HUES48 (cell line): ENCODE measurements at regions not wholly inside any gene's neighbourhood (a gene's known extent, or its start where the extent isn't known, plus 50 kb on each side); places are given as distances from the start of the nearest gene placed in this dataset.

Source experiments
- H3K27ac ChIP-seq: one replicate; pipeline ENCODE4 v1.7.0; 2013; ENCODE audit warnings: low read depth, low read length, inconsistent platforms
- H3K27me3 ChIP-seq: 2 replicates; pipeline ENCODE4 v1.6.1; 2013; ENCODE audit warnings: mild to moderate bottlenecking, low read length; ENCODE audit not compliant: control insufficient read depth, insufficient read depth
- H3K36me3 ChIP-seq: 2 replicates; pipeline ENCODE4 v1.6.1; 2013; ENCODE audit warnings: low read length; ENCODE audit not compliant: control insufficient read depth, insufficient read depth
- H3K4me1 ChIP-seq: 2 replicates; pipeline ENCODE4 v1.6.1; 2013; ENCODE audit warnings: mild to moderate bottlenecking, low read length; ENCODE audit not compliant: control insufficient read depth, insufficient read depth
- H3K4me3 ChIP-seq: 2 replicates; pipeline ENCODE4 v1.5.1; 2013; ENCODE audit warnings: mild to moderate bottlenecking, low read depth, low read length
- H3K9ac ChIP-seq: 2 replicates; pipeline ENCODE4 v1.6.1; 2013; ENCODE audit warnings: mild to moderate bottlenecking, low read depth, low read length, moderate library complexity
- H3K9me3 ChIP-seq: 2 replicates; pipeline ENCODE4 v1.6.1; 2013; ENCODE audit warnings: low read length; ENCODE audit not compliant: control insufficient read depth, insufficient read depth

GRCh38 chr3:102207151-102207571 lies 227.7 kb upstream of the ZPLD1 start:
- Histone ChIP-seq H3K27ac (no peak overlapping the region), H3K36me3 (no peaks in the 10 kb centered on the region), H3K9ac (no peak overlapping the region)

GRCh38 chr3:102215166-102215565 lies 219.6 kb upstream of the ZPLD1 start:
- Histone ChIP-seq H3K9me3 (peaks cover 6% of the 10 kb centered on the region), H3K9ac (no peak overlapping the region), H3K27me3 (no peaks in the 10 kb centered on the region), H3K4me1 (no peaks in the 10 kb centered on the region), H3K36me3 (no peaks in the 10 kb centered on the region), H3K4me3 (no peak overlapping the region), H3K27ac (no peak overlapping the region)

More at GRCh38 chr3:102207151-102207571, 227.7 kb upstream of the ZPLD1 start:
- peaks cover 3% of the 10 kb centered on the region for H3K9me3 ChIP-seq
- H3K4me1 ChIP-seq, result peaks cover 11% of the 10 kb centered on the region
- H3K4me3 ChIP-seq, result no peak overlapping the region
- no peaks in the 10 kb centered on the region for H3K27me3 ChIP-seq

GRCh38 chr3:102223132-102223531 lies 211.7 kb upstream of the ZPLD1 start:
- no peak overlapping the region for H3K9ac ChIP-seq
- H3K36me3 ChIP-seq, result no peaks in the 10 kb centered on the region
- no peak overlapping the region for H3K27ac ChIP-seq
- H3K4me1 ChIP-seq, result no peaks in the 10 kb centered on the region
- H3K27me3 ChIP-seq, result no peaks in the 10 kb centered on the region
- no peak overlapping the region for H3K4me3 ChIP-seq
- no peaks in the 10 kb centered on the region for H3K9me3 ChIP-seq

- H3K4me1 ChIP-seq, result no peaks in the 10 kb centered on the region
- H3K36me3 ChIP-seq, result no peaks in the 10 kb centered on the region
- H3K27me3 ChIP-seq, result no peaks in the 10 kb centered on the region
- no peak overlapping the region for H3K9ac ChIP-seq
- no peaks in the 10 kb centered on the region for H3K9me3 ChIP-seq
- H3K4me3 ChIP-seq, result no peak overlapping the region
- H3K27ac ChIP-seq, result no peak overlapping the region
These were observed 210.6 kb upstream of the ZPLD1 start for GRCh38 chr3:102224171-102224570.

GRCh38 chr3:102225005-102225404 lies 209.8 kb upstream of the ZPLD1 start:
- no peak overlapping the region for H3K9ac ChIP-seq
- no peaks in the 10 kb centered on the region for H3K27me3 ChIP-seq
- no peaks in the 10 kb centered on the region for H3K36me3 ChIP-seq
- H3K9me3 ChIP-seq, result no peaks in the 10 kb centered on the region
- no peak overlapping the region for H3K4me3 ChIP-seq
- no peaks in the 10 kb centered on the region for H3K4me1 ChIP-seq
- no peak overlapping the region for H3K27ac ChIP-seq

- Histone ChIP-seq H3K27ac (no peak overlapping the region), H3K4me3 (no peak overlapping the region), H3K36me3 (no peaks in the 10 kb centered on the region), H3K9ac (no peak overlapping the region), H3K4me1 (no peaks in the 10 kb centered on the region), H3K9me3 (no peaks in the 10 kb centered on the region), H3K27me3 (no peaks in the 10 kb centered on the region)
These were observed 209.2 kb upstream of the ZPLD1 start for GRCh38 chr3:102225407-102226132.

- H3K27ac ChIP-seq, result no peak overlapping the region
- no peak overlapping the region for H3K4me3 ChIP-seq
- H3K9me3 ChIP-seq, result no peaks in the 10 kb centered on the region
- no peaks in the 10 kb centered on the region for H3K36me3 ChIP-seq
- H3K4me1 ChIP-seq, result no peaks in the 10 kb centered on the region
- H3K9ac ChIP-seq, result no peak overlapping the region
- H3K27me3 ChIP-seq, result no peaks in the 10 kb centered on the region
These were observed 208.4 kb upstream of the ZPLD1 start for GRCh38 chr3:102226463-102226862.

GRCh38 chr3:102229062-102229655 lies 205.7 kb upstream of the ZPLD1 start:
- H3K27me3 ChIP-seq, result no peaks in the 10 kb centered on the region
- H3K9ac ChIP-seq, result no peak overlapping the region
- H3K9me3 ChIP-seq, result no peaks in the 10 kb centered on the region
- no peak overlapping the region for H3K4me3 ChIP-seq
- no peak overlapping the region for H3K27ac ChIP-seq
- no peaks in the 10 kb centered on the region for H3K36me3 ChIP-seq
- H3K4me1 ChIP-seq, result no peaks in the 10 kb centered on the region

GRCh38 chr3:102230057-102230456 lies 204.8 kb upstream of the ZPLD1 start:
- H3K9me3 ChIP-seq, result no peaks in the 10 kb centered on the region
- no peaks in the 10 kb centered on the region for H3K27me3 ChIP-seq
- no peak overlapping the region for H3K9ac ChIP-seq
- no peaks in the 10 kb centered on the region for H3K4me1 ChIP-seq
- H3K27ac ChIP-seq, result no peak overlapping the region
- no peaks in the 10 kb centered on the region for H3K36me3 ChIP-seq
- H3K4me3 ChIP-seq, result no peak overlapping the region

- Histone ChIP-seq H3K27ac (no peak overlapping the region), H3K9me3 (no peaks in the 10 kb centered on the region), H3K9ac (no peak overlapping the region), H3K27me3 (no peaks in the 10 kb centered on the region), H3K36me3 (no peaks in the 10 kb centered on the region), H3K4me1 (peaks cover 16% of the 10 kb centered on the region), H3K4me3 (no peak overlapping the region)
These were observed 200.9 kb upstream of the ZPLD1 start for GRCh38 chr3:102233881-102234280.

GRCh38 chr3:102235679-102236078 lies 199.1 kb upstream of the ZPLD1 start:
- Histone ChIP-seq H3K27ac (no peak overlapping the region), H3K9me3 (no peaks in the 10 kb centered on the region), H3K4me3 (no peak overlapping the region), H3K9ac (no peak overlapping the region), H3K27me3 (no peaks in the 10 kb centered on the region), H3K4me1 (peaks cover 19% of the 10 kb centered on the region), H3K36me3 (no peaks in the 10 kb centered on the region)
